Mucosa of descending colon (tissue), 3 donors: ENCODE measurements at regions not wholly inside any gene's neighbourhood (a gene's known extent, or its start where the extent isn't known, plus 50 kb on each side); places are given as distances from the start of the nearest gene placed in this dataset.
"Not testable (repeated sequence)": the region's sequence is repeated elsewhere in the genome, so short reads cannot be mapped to it uniquely, and the experiment has no call there.

Source experiments
- ATAC-seq: fragments of 200-7000 bp; cut with Tn5 transposase; one replicate; pipeline ENCODE4 v1.9.1; 2020; ENCODE audit warnings: mild to moderate bottlenecking, moderate library complexity
- DNase-seq, 3 donors: peaks; one replicate each; pipeline ENCODE4 v3.0.0-alpha.2; 2020
- H3K36me3 ChIP-seq: fragments of 200-600 bp; one replicate; pipeline ENCODE4 v1.8.0; 2021; ENCODE audit warnings: low read depth, mild to moderate bottlenecking
- H3K4me1 ChIP-seq: fragments of 200-600 bp; one replicate; pipeline ENCODE4 v1.8.0; 2021; ENCODE audit warnings: low read depth, mild to moderate bottlenecking
- H3K4me3 ChIP-seq: fragments of 200-600 bp; one replicate; pipeline ENCODE4 v1.8.0; 2021; ENCODE audit warnings: mild to moderate bottlenecking
- H3K9me3 ChIP-seq: fragments of 200-600 bp; one replicate; pipeline ENCODE4 v1.8.0; 2021; ENCODE audit warnings: mild to moderate bottlenecking
- CTCF ChIP-seq: fragments of 200-600 bp; IDR thresholded peaks from one replicate; pipeline ENCODE4 v1.8.0; 2022; ENCODE audit warnings: antibody characterized with exemption, mild to moderate bottlenecking
- intact Hi-C, 2 donors: fragments of 100-400 bp; cut with DNase I in 1 of 2; cut with micrococcal nuclease in 1 of 2; formaldehyde crosslinking; loops; one replicate each; pipeline versions ENCODE4 v1.11.0 to v1.11.1; 2022; cut with DNase I, micrococcal nuclease
- donor health status: DM: no; HTN: no; CAD: no; lungs with moderate emphysema.
- donor health status: DM: no; HTN: no; CAD: no.
- donor health status: DM: no; HTN: yes; CAD: no.

GRCh38 chr12:24632466-24632865 lies 316.4 kb downstream of the BCAT1 start:
- Histone ChIP-seq H3K9me3 (no peaks in the 10 kb centered on the region), H3K4me3 (no peak overlapping the region), H3K36me3 (no peaks in the 10 kb centered on the region), H3K4me1 (no peaks in the 10 kb centered on the region)
- intact Hi-C loops, result no loop called here
- TF ChIP-seq CTCF, result no peak
- DNase-seq (no peak), ATAC-seq (no peak)

- Histone ChIP-seq H3K9me3 (no peaks in the 10 kb centered on the region), H3K4me3 (no peak overlapping the region), H3K36me3 (no peaks in the 10 kb centered on the region), H3K4me1 (no peaks in the 10 kb centered on the region)
- no peak for ATAC-seq
- intact Hi-C loops, result no loop called here
- TF ChIP-seq CTCF, result no peak
- DNase-seq, result no peak
These were observed 317.1 kb downstream of the BCAT1 start for GRCh38 chr12:24631676-24632426.

GRCh38 chr12:24630856-24631255 lies 318.0 kb downstream of the BCAT1 start:
- Histone ChIP-seq H3K36me3 (no peaks in the 10 kb centered on the region), H3K4me3 (no peak overlapping the region), H3K9me3 (no peaks in the 10 kb centered on the region), H3K4me1 (no peaks in the 10 kb centered on the region)
- TF ChIP-seq CTCF, result no peak
- DNase-seq, result no peak
- no peak for ATAC-seq
- intact Hi-C loops, result no loop called here

GRCh38 chr12:24630446-24630845 lies 318.5 kb downstream of the BCAT1 start:
- TF ChIP-seq CTCF, result no peak
- intact Hi-C loops, result no loop called here
- no peaks in the 10 kb centered on the region for H3K4me1 ChIP-seq
- no peak for DNase-seq
- H3K36me3 ChIP-seq, result no peaks in the 10 kb centered on the region
- ATAC-seq, result no peak
- no peak overlapping the region for H3K4me3 ChIP-seq
- no peaks in the 10 kb centered on the region for H3K9me3 ChIP-seq

- Histone ChIP-seq H3K36me3 (no peaks in the 10 kb centered on the region), H3K9me3 (no peaks in the 10 kb centered on the region), H3K4me3 (no peak overlapping the region), H3K4me1 (no peaks in the 10 kb centered on the region)
- intact Hi-C loops, result no loop called here
- no peak for DNase-seq
- TF ChIP-seq CTCF, result no peak
- ATAC-seq, result no peak
These were observed 323.8 kb downstream of the BCAT1 start for GRCh38 chr12:24625103-24625502.

GRCh38 chr12:24619954-24620353 lies 328.9 kb downstream of the BCAT1 start:
- H3K36me3 ChIP-seq, ATAC-seq, H3K4me3 ChIP-seq, intact Hi-C loops, DNase-seq, H3K9me3 ChIP-seq, H3K4me1 ChIP-seq: not testable (repeated sequence)
